HepG2 (cell line): ENCODE measurements at regions not wholly inside any gene's neighbourhood (a gene's known extent, or its start where the extent isn't known, plus 50 kb on each side); places are given as distances from the start of the nearest gene placed in this dataset.

Experiments used
- ATAC-seq: fragments of 200-7000 bp; cut with Tn5 transposase; 3 replicates; pipeline ENCODE4 v1.9.1; 2020; ENCODE audit warnings: mild to moderate bottlenecking, moderate library complexity
- BruUV-seq: library from RNA; stranded (reverse); fragments of 400-500 nt; replicated peaks from 2 replicates; lab custom pipeline; 2021; lab: Mats Ljungman, UMichigan
- CTCF ChIA-PET: fragments of 300-600 bp; formaldehyde crosslinking; extraction: SDS; loops from one replicate; lab custom pipeline; 2021; ENCODE audit warnings: low total read pairs, inconsistent platforms, low intra/inter-chr PET ratio; lab: Yijun Ruan, JAX
- POLR2A ChIA-PET: fragments of 350-600 bp; sonication (Branson Sonifier 250); formaldehyde crosslinking; loops from one replicate; lab custom pipeline; 2020; ENCODE audit warnings: antibody characterized with exemption, inconsistent platforms; lab: Yijun Ruan, JAX
- DNase-seq: peaks from one replicate; pipeline ENCODE4 v3.0.0-alpha.2; 2015; ENCODE audit warnings: low spot score
- FAIRE-seq: peaks from 3 replicates; lab custom pipeline; 2011; peaks lifted over from hg19 to GRCh38; lab: Jason Lieb, UNC
- H2AFZ ChIP-seq: one replicate; pipeline ENCODE4 v1.6.1; 2011; ENCODE audit warnings: low read length, inconsistent platforms
- H3K27ac ChIP-seq: fragments of 300-600 bp; 3 replicates; pipeline ENCODE4 v1.8.0; 2011; ENCODE audit warnings: mixed run types, mild to moderate bottlenecking, mixed read lengths, low read length, inconsistent platforms; ENCODE audit not compliant: insufficient read depth; ENCODE audit errors: extremely low read length
- H3K27me3 ChIP-seq, 2 experiments: fragments of 200-600 bp in 1 of 2; 2 replicates in 1 of 2; 3 replicates in 1 of 2; pipeline versions ENCODE4 v1.6.0 to v1.8.0; 2011; ENCODE audit warnings: low read length in 2 of 2, mild to moderate bottlenecking in 2 of 2, moderate library complexity in 2 of 2, inconsistent platforms in 1 of 2; ENCODE audit not compliant: insufficient read depth in 2 of 2, control insufficient read depth in 1 of 2
- H3K36me3 ChIP-seq, 2 experiments: fragments of 200-600 bp in 1 of 2; replicated peaks in 1 of 2; 2 replicates in 1 of 2; 3 replicates in 1 of 2; pipeline versions ENCODE4 v1.5.1 to v1.8.0; 2011; ENCODE audit warnings: low read length in 2 of 2, inconsistent platforms in 1 of 2; ENCODE audit not compliant: insufficient read depth in 2 of 2, control insufficient read depth in 1 of 2
- H3K4me1 ChIP-seq: 2 replicates; pipeline ENCODE4 v1.5.1; 2012; ENCODE audit warnings: low read length, inconsistent platforms; ENCODE audit not compliant: insufficient read depth
- H3K4me2 ChIP-seq: 2 replicates; pipeline ENCODE4 v1.6.0; 2011; ENCODE audit warnings: low read depth, low read length, inconsistent platforms
- H3K4me3 ChIP-seq, 3 experiments: fragments of 200-600 bp in 1 of 3; sonication (generic), shearing (Covaris generic) in 1 of 3; replicated peaks in 1 of 3; 2 replicates each; pipeline ENCODE4 v1.5.1; 2011 to 2016; ENCODE audit warnings: low read length in 3 of 3, inconsistent platforms in 2 of 3, low read depth in 2 of 3, mild to moderate bottlenecking in 2 of 3, control low read depth in 1 of 3, mixed read lengths in 1 of 3; ENCODE audit not compliant: insufficient read depth in 1 of 3
- H3K79me2 ChIP-seq: one replicate; pipeline ENCODE4 v1.6.1; 2011; ENCODE audit warnings: low read length, inconsistent platforms; ENCODE audit not compliant: insufficient read depth
- H3K9ac ChIP-seq: 2 replicates; pipeline ENCODE4 v1.6.0; 2011; ENCODE audit warnings: mild to moderate bottlenecking, low read depth, low read length, inconsistent platforms; ENCODE audit not compliant: insufficient read depth
- H3K9me3 ChIP-seq: 2 replicates; pipeline ENCODE4 v1.5.1; 2012; ENCODE audit warnings: mild to moderate bottlenecking, low read length
- H4K20me1 ChIP-seq: 2 replicates; pipeline ENCODE4 v1.6.0; 2011; ENCODE audit warnings: inconsistent platforms, mild to moderate bottlenecking, low read length, moderate library complexity; ENCODE audit not compliant: insufficient read depth
- ETS1 ChIP-seq: sonication (generic); formaldehyde crosslinking; IDR thresholded peaks from 2 replicates; pipeline ENCODE4 v1.4.0; 2020; ENCODE audit warnings: missing genetic modification reagents
- MAFK ChIP-seq, 2 experiments: IDR thresholded peaks in 1 of 2; conservative IDR thresholded peaks in 1 of 2; 2 replicates each; pipeline ENCODE4 v1.6.1; 2011; ENCODE audit warnings: improper control_type of control experiment in 2 of 2, low read length in 2 of 2
- NFKBIZ ChIP-seq: IDR thresholded peaks from 2 replicates; pipeline ENCODE4 v1.6.1; 2018; ENCODE audit warnings: missing genetic modification reagents, missing compliant biosample characterization
- ZBTB2 ChIP-seq: sonication (generic); formaldehyde crosslinking; IDR thresholded peaks from 2 replicates; pipeline ENCODE4 v1.8.0; 2022; ENCODE audit warnings: low read depth, missing genetic modification reagents
- ZIK1 ChIP-seq: sonication (generic); formaldehyde crosslinking; IDR thresholded peaks from 2 replicates; pipeline ENCODE4 v1.5.0; 2020; ENCODE audit warnings: mild to moderate bottlenecking, low read depth, missing genetic modification reagents, borderline replicate concordance
- ZKSCAN8 ChIP-seq: IDR thresholded peaks from 2 replicates; pipeline ENCODE4 v1.6.1; 2016; ENCODE audit warnings: borderline replicate concordance, missing genetic modification reagents, missing compliant biosample characterization
- ZMYM2 ChIP-seq: sonication (generic); formaldehyde crosslinking; IDR thresholded peaks from 2 replicates; pipeline ENCODE4 v1.8.0; 2022; ENCODE audit warnings: mild to moderate bottlenecking, missing genetic modification reagents
- ZNF282 ChIP-seq: fragments of 450-650 bp; IDR thresholded peaks from 2 replicates; pipeline ENCODE4 v1.6.1; 2018; ENCODE audit not compliant: partially characterized antibody
- ZNF660 ChIP-seq: sonication (generic); formaldehyde crosslinking; IDR thresholded peaks from 2 replicates; pipeline ENCODE4 v1.5.1; 2020; ENCODE audit warnings: mild to moderate bottlenecking, low read depth, missing genetic modification reagents, borderline replicate concordance
- WGBS: methylation state at CpG from one replicate; pipeline ENCODE4 v1.1.6; 2017; ENCODE audit warnings: low lambda C conversion rate; 5-methylcytosine and 5-hydroxymethylcytosine counted together
- in situ Hi-C: cut with HindIII; loops from 2 replicates; pipeline ENCODE4 v1.10.0; 2017; ENCODE audit warnings: low pct_unique_long_range_greater_than_20kb; ENCODE audit not compliant: extremely low pct_ligation_motif_present
- intact Hi-C: fragments of 100-400 bp; cut with micrococcal nuclease; formaldehyde crosslinking; loops from one replicate; pipeline ENCODE4 v1.10.0; 2022; ENCODE audit not compliant: unreplicated experiment
- TF ChIP-seq, protein P1 (sequence below): sonication (generic); formaldehyde crosslinking; IDR thresholded peaks from 2 replicates; pipeline ENCODE4 v1.8.1; 2023; ENCODE audit warnings: mild to moderate bottlenecking, missing genetic modification reagents

DNA sequence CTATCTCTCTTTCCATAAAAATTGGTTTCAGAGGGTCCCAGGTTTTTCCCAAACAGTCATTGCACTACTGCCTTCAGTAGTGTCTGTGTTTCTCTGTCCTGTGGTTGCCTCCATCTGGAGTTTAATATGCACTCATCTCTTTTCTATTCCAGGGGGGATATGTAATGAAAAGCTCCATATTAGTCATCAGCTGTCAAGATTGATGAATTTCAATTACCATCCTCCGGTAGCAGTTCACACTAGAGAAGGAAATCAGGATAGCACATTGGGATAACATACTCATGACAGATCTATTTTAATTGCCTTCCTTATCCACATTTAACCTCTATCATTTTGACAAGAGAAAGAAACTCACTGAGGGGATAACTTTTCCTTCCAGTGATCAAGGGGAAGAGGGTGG, 589.0 kb upstream of the SEL1L start:
- POLR2A ChIA-PET: no interaction called here
- Histone ChIP-seq H3K9me3 (peaks cover 92% of the 10 kb centered on the region), H3K4me3 (no peak overlapping the region), H2AFZ (no peak overlapping the region), H3K27ac (no peak overlapping the region), H3K79me2 (no peaks in the 10 kb centered on the region), H3K27me3 (no peaks in the 10 kb centered on the region), H4K20me1 (no peaks in the 10 kb centered on the region), H3K36me3 (no peaks in the 10 kb centered on the region), H3K4me1 (no peaks in the 10 kb centered on the region), H3K4me2 (no peak overlapping the region), H3K9ac (no peak overlapping the region)
- CTCF ChIA-PET: no interaction called here
- ATAC-seq (no peak), FAIRE-seq (no peak), DNase-seq (no peak)
- BruUV-seq: no TSS peak
- in situ Hi-C loops: no loop called here
- TF ChIP-seq ETS1 (CRISPR knock-in tag) (no peak), ZKSCAN8 (no peak), ZBTB2 (CRISPR knock-in tag) (no peak), ZNF282 (no peak), ZNF660 (CRISPR knock-in tag) (no peak), MAFK (conservative IDR thresholded peaks at IDR 0.05 in 1 of 2, IDR thresholded peaks at IDR 0.05 in 1 of 2; ENCODE audit: low read length in 2 of 2) (no peak), ZIK1 (CRISPR knock-in tag) (no peak), ZMYM2 (no peak), NFKBIZ (CRISPR knock-in tag) (no peak)
- TF ChIP-seq, protein P1, sequence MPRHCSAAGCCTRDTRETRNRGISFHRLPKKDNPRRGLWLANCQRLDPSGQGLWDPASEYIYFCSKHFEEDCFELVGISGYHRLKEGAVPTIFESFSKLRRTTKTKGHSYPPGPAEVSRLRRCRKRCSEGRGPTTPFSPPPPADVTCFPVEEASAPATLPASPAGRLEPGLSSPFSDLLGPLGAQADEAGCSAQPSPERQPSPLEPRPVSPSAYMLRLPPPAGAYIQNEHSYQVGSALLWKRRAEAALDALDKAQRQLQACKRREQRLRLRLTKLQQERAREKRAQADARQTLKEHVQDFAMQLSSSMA (CRISPR knock-in tag): no peak
- intact Hi-C loops: no loop called here
- WGBS: 0% methylated on average over 1 of the region's 1 CpG
